ENCODE measurements at regions not wholly inside any gene's neighbourhood (a gene's known extent, or its start where the extent isn't known, plus 50 kb on each side); places are given as distances from the start of the nearest gene placed in this dataset.

- H3K4me2 ChIP-seq (ENCODE audit: low read depth, low read length, poor library complexity, severe bottlenecking): peak overlapping the region; percentile 12
- no peaks in the 10 kb centered on the region for H3K9me2 ChIP-seq (replicated peaks; ENCODE audit: insufficient read depth, low read length)
- H3K27me3 ChIP-seq (ENCODE audit: low read length): no peaks in the 10 kb centered on the region
- H3K27ac ChIP-seq (ENCODE audit: low read length): no peak overlapping the region
- H3K79me2 ChIP-seq (ENCODE audit: low read length): no peaks in the 10 kb centered on the region
- H3K9ac ChIP-seq (ENCODE audit: low read length): no peak overlapping the region
- H4K20me1 ChIP-seq (ENCODE audit: insufficient read depth, low read depth, low read length): no peaks in the 10 kb centered on the region
- no peaks in the 10 kb centered on the region; the same call in 1 of the 2 replicates for H3K9me3 ChIP-seq (ENCODE audit: low read length)
- no peaks in the 10 kb centered on the region for H3K36me3 ChIP-seq (ENCODE audit: insufficient read depth, low read length)
- no peak overlapping the region for H2AFZ ChIP-seq (ENCODE audit: low read length)
- H3K4me1 ChIP-seq (ENCODE audit: low read length): no peaks in the 10 kb centered on the region
- no peak for DNase-seq
- no peak overlapping the region; the same call in 1 of the 2 replicates for H3K4me3 ChIP-seq (ENCODE audit: low read length)
Observed at GRCh38 chr6:145372671-145373151, 362.6 kb downstream of the EPM2A start.

GRCh38 chr6:145373826-145374225, 361.5 kb downstream of the EPM2A start:
- no peaks in the 10 kb centered on the region for H3K36me3 ChIP-seq (ENCODE audit: insufficient read depth, low read length)
- no peak overlapping the region for H3K4me2 ChIP-seq (ENCODE audit: low read depth, low read length, poor library complexity, severe bottlenecking)
- no peaks in the 10 kb centered on the region for H3K79me2 ChIP-seq (ENCODE audit: low read length)
- no peaks in the 10 kb centered on the region; the same call in 1 of the 2 replicates for H3K9me3 ChIP-seq (ENCODE audit: low read length)
- H2AFZ ChIP-seq (ENCODE audit: low read length): no peak overlapping the region
- H3K27ac ChIP-seq (ENCODE audit: low read length): no peak overlapping the region
- H3K4me3 ChIP-seq (ENCODE audit: low read length): no peak overlapping the region
- no peak overlapping the region for H3K9ac ChIP-seq (ENCODE audit: low read length)
- H3K9me2 ChIP-seq (replicated peaks; ENCODE audit: insufficient read depth, low read length): no peaks in the 10 kb centered on the region
- H3K27me3 ChIP-seq (ENCODE audit: low read length): no peaks in the 10 kb centered on the region
- no peaks in the 10 kb centered on the region for H4K20me1 ChIP-seq (ENCODE audit: insufficient read depth, low read depth, low read length)
- no peaks in the 10 kb centered on the region for H3K4me1 ChIP-seq (ENCODE audit: low read length)
- no peak for DNase-seq

GRCh38 chr6:145374570-145374969, 360.8 kb downstream of the EPM2A start:
- Histone ChIP-seq H3K27ac (ENCODE audit: low read length) (no peak overlapping the region), H3K36me3 (ENCODE audit: insufficient read depth, low read length) (no peaks in the 10 kb centered on the region), H2AFZ (ENCODE audit: low read length) (no peak overlapping the region), H3K4me2 (ENCODE audit: low read depth, low read length, poor library complexity, severe bottlenecking) (no peak overlapping the region), H3K79me2 (ENCODE audit: low read length) (no peaks in the 10 kb centered on the region), H4K20me1 (ENCODE audit: insufficient read depth, low read depth, low read length) (no peaks in the 10 kb centered on the region), H3K27me3 (ENCODE audit: low read length) (no peaks in the 10 kb centered on the region), H3K4me3 (ENCODE audit: low read length) (no peak overlapping the region), H3K9me3 (ENCODE audit: low read length) (no peaks in the 10 kb centered on the region; the same call in 1 of the 2 replicates), H3K9ac (ENCODE audit: low read length) (no peak overlapping the region), H3K4me1 (ENCODE audit: low read length) (no peaks in the 10 kb centered on the region), H3K9me2 (replicated peaks; ENCODE audit: insufficient read depth, low read length) (no peaks in the 10 kb centered on the region)
- DNase-seq: no peak

DNA sequence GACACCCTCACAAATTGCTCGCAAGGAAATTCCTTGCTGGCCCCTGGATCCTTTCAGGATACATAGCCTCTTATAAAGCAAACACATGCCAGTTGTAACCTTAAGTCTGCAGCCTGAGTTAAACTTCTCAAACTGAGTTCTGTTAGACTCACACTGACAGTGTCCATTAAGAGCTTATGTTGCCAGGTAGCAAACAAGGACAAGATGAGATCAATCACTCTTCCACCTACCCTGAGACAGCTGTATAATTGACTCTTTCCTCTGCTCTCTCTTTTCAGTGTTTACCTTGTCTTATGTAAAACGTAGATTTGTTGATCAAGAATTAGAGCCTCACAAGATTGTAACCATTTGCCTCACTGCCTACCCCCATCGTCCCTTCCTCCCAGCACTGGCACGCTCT, 359.8 kb downstream of the EPM2A start:
- no peaks in the 10 kb centered on the region for H3K4me1 ChIP-seq (ENCODE audit: low read length)
- H3K27me3 ChIP-seq (ENCODE audit: low read length): no peaks in the 10 kb centered on the region
- H3K79me2 ChIP-seq (ENCODE audit: low read length): no peaks in the 10 kb centered on the region
- no peaks in the 10 kb centered on the region for H3K36me3 ChIP-seq (ENCODE audit: insufficient read depth, low read length)
- H3K4me2 ChIP-seq (ENCODE audit: low read depth, low read length, poor library complexity, severe bottlenecking): no peak overlapping the region
- no peak for DNase-seq
- no peak overlapping the region for H3K9ac ChIP-seq (ENCODE audit: low read length)
- H3K27ac ChIP-seq (ENCODE audit: low read length): no peak overlapping the region
- H2AFZ ChIP-seq (ENCODE audit: low read length): no peak overlapping the region
- no peaks in the 10 kb centered on the region; the same call in 1 of the 2 replicates for H3K9me3 ChIP-seq (ENCODE audit: low read length)
- no peaks in the 10 kb centered on the region for H3K9me2 ChIP-seq (replicated peaks; ENCODE audit: insufficient read depth, low read length)
- no peaks in the 10 kb centered on the region for H4K20me1 ChIP-seq (ENCODE audit: insufficient read depth, low read depth, low read length)
- no peak overlapping the region for H3K4me3 ChIP-seq (ENCODE audit: low read length)

DNA sequence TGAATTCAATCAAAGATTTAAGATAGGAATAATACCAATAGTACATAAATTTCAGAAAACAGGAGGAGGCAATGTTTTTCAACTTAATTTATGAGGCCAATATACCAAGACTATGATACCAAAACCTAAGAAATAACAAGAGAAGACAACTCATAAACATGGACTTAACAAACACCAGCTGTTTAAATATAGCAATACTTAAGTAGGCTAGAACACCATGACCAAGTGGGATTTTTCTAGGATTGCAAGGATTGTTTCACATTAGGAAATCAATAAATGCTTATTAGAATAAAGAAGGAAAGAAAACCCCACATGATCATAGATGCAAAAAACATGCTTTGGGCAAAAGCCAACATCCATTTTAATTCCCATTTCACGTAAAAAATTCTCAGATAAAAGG, 355.1 kb downstream of the EPM2A start:
- no peaks in the 10 kb centered on the region for H3K79me2 ChIP-seq (ENCODE audit: low read length)
- no peak for DNase-seq
- H4K20me1 ChIP-seq (ENCODE audit: insufficient read depth, low read depth, low read length): no peaks in the 10 kb centered on the region
- H3K27me3 ChIP-seq (ENCODE audit: low read length): no peaks in the 10 kb centered on the region
- H3K9me2 ChIP-seq (replicated peaks; ENCODE audit: insufficient read depth, low read length): no peaks in the 10 kb centered on the region
- H3K4me2 ChIP-seq (ENCODE audit: low read depth, low read length, poor library complexity, severe bottlenecking): no peak overlapping the region
- H3K9me3 ChIP-seq (ENCODE audit: low read length): no peaks in the 10 kb centered on the region; the same call in 1 of the 2 replicates
- H3K36me3 ChIP-seq (ENCODE audit: insufficient read depth, low read length): no peaks in the 10 kb centered on the region
- no peaks in the 10 kb centered on the region for H3K4me1 ChIP-seq (ENCODE audit: low read length)
- no peak overlapping the region for H2AFZ ChIP-seq (ENCODE audit: low read length)
- no peak overlapping the region for H3K9ac ChIP-seq (ENCODE audit: low read length)
- H3K4me3 ChIP-seq (ENCODE audit: low read length): no peak overlapping the region
- H3K27ac ChIP-seq (ENCODE audit: low read length): no peak overlapping the region

DNA sequence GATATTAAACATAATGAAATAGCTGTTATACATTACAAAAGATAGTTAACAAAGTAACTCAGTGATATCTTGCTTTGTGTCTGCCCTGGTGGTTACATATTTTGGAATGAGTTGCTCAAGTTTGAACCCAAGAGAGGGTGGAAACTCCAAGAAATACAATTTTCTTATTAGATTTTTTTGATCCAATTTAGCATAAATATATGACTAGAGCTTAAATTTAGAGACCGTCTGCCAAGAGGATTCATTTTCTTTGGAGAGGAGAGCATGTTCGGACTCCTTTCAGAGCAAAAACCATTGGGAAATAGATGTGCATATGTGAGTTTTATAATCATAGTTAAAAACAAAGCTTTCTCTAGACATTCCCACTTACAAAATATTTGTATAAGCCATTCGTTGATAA, 353.4 kb downstream of the EPM2A start:
- Histone ChIP-seq H3K36me3 (ENCODE audit: insufficient read depth, low read length) (no peaks in the 10 kb centered on the region), H3K27ac (ENCODE audit: low read length) (no peak overlapping the region), H3K4me1 (ENCODE audit: low read length) (no peaks in the 10 kb centered on the region), H3K79me2 (ENCODE audit: low read length) (no peaks in the 10 kb centered on the region), H3K4me3 (ENCODE audit: low read length) (no peak overlapping the region), H2AFZ (ENCODE audit: low read length) (no peak overlapping the region), H3K9me3 (ENCODE audit: low read length) (no peaks in the 10 kb centered on the region; the same call in 1 of the 2 replicates), H3K4me2 (ENCODE audit: low read depth, low read length, poor library complexity, severe bottlenecking) (no peak overlapping the region), H3K27me3 (ENCODE audit: low read length) (no peaks in the 10 kb centered on the region), H3K9ac (ENCODE audit: low read length) (no peak overlapping the region), H4K20me1 (ENCODE audit: insufficient read depth, low read depth, low read length) (no peaks in the 10 kb centered on the region), H3K9me2 (replicated peaks; ENCODE audit: insufficient read depth, low read length) (no peaks in the 10 kb centered on the region)
- DNase-seq: no peak

DNA sequence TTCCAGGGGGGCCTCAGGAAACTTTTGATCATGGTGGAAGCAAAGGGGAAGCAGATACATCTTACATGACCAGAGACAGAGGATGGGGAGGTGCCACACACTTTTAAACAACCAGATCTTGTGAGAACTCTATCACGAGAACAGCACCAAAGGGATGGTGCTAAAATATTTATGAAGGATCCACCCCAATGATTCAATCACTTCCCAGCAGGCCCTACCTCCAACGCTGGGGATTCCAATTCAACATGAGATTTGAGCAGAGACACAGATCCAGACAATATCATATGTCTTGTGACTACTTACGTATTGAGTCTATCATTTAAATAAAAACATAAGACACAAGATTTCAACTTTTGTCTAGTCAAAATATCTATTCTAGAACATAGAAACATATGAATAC, 351.9 kb downstream of the EPM2A start:
- Histone ChIP-seq H3K4me3 (ENCODE audit: low read length) (no peak overlapping the region), H3K27ac (ENCODE audit: low read length) (no peak overlapping the region), H2AFZ (ENCODE audit: low read length) (no peak overlapping the region), H3K9ac (ENCODE audit: low read length) (no peak overlapping the region), H3K4me2 (ENCODE audit: low read depth, low read length, poor library complexity, severe bottlenecking) (no peak overlapping the region), H3K36me3 (ENCODE audit: insufficient read depth, low read length) (no peaks in the 10 kb centered on the region), H3K4me1 (ENCODE audit: low read length) (no peaks in the 10 kb centered on the region), H4K20me1 (ENCODE audit: insufficient read depth, low read depth, low read length) (no peaks in the 10 kb centered on the region), H3K9me2 (replicated peaks; ENCODE audit: insufficient read depth, low read length) (no peaks in the 10 kb centered on the region), H3K79me2 (ENCODE audit: low read length) (no peaks in the 10 kb centered on the region), H3K9me3 (ENCODE audit: low read length) (no peaks in the 10 kb centered on the region), H3K27me3 (ENCODE audit: low read length) (no peaks in the 10 kb centered on the region)
- DNase-seq: no peak

DNA sequence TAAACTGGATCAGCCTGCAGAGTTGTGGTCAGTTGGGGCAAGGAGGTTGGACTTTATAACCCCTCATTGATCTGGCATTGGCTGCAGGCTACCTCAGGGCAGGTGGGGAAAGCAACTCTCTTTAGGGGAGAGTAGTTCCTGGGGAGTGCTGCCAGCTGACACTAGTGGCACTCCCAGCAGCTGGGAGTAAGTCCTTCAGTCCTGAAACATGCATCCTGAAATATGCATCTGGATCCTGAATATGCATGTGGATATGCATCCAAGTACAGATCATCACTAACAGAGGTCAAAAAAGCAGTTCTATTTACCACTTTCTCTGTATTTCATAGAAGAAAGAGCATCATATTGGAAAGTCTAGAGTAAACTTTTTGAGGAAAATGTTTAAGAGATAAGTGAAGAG, 350.8 kb downstream of the EPM2A start:
- H3K4me3 ChIP-seq (ENCODE audit: low read length): no peak overlapping the region
- H4K20me1 ChIP-seq (ENCODE audit: insufficient read depth, low read depth, low read length): no peaks in the 10 kb centered on the region
- no peaks in the 10 kb centered on the region for H3K79me2 ChIP-seq (ENCODE audit: low read length)
- DNase-seq: no peak
- no peak overlapping the region for H2AFZ ChIP-seq (ENCODE audit: low read length)
- no peaks in the 10 kb centered on the region for H3K27me3 ChIP-seq (ENCODE audit: low read length)
- H3K4me2 ChIP-seq (ENCODE audit: low read depth, low read length, poor library complexity, severe bottlenecking): no peak overlapping the region
- no peaks in the 10 kb centered on the region for H3K36me3 ChIP-seq (ENCODE audit: insufficient read depth, low read length)
- H3K9me3 ChIP-seq (ENCODE audit: low read length): no peaks in the 10 kb centered on the region
- H3K9me2 ChIP-seq (replicated peaks; ENCODE audit: insufficient read depth, low read length): no peaks in the 10 kb centered on the region
- H3K27ac ChIP-seq (ENCODE audit: low read length): no peak overlapping the region
- H3K4me1 ChIP-seq (ENCODE audit: low read length): no peaks in the 10 kb centered on the region
- no peak overlapping the region for H3K9ac ChIP-seq (ENCODE audit: low read length)

DNA sequence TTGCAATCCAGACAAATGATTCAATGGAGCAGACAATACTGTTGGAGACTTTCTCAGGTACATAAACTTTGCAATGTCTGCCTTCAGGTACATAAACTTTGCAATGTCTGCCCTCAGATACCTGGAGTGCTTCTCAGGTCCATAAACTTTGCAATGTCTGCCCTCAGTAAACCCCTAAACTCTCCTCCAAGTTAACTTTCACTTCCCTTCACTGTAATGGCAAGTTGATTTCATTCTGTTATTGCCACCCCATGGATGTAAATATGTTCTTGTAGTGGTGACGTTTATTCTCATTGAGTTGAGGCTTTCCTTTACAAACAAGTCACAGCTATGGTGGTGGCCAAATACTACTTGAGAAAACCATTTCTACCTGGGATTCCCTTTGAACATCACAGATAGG, 338.8 kb downstream of the EPM2A start:
- Histone ChIP-seq H3K36me3 (ENCODE audit: insufficient read depth, low read length) (no peaks in the 10 kb centered on the region), H3K4me3 (ENCODE audit: low read length) (no peak overlapping the region), H3K27me3 (ENCODE audit: low read length) (no peaks in the 10 kb centered on the region), H3K27ac (ENCODE audit: low read length) (no peak overlapping the region), H3K79me2 (ENCODE audit: low read length) (no peaks in the 10 kb centered on the region), H3K4me2 (ENCODE audit: low read depth, low read length, poor library complexity, severe bottlenecking) (no peak overlapping the region), H3K9me3 (ENCODE audit: low read length) (no peaks in the 10 kb centered on the region), H3K9ac (ENCODE audit: low read length) (no peak overlapping the region), H4K20me1 (ENCODE audit: insufficient read depth, low read depth, low read length) (no peaks in the 10 kb centered on the region), H3K9me2 (replicated peaks; ENCODE audit: insufficient read depth, low read length) (no peaks in the 10 kb centered on the region), H3K4me1 (ENCODE audit: low read length) (no peaks in the 10 kb centered on the region), H2AFZ (ENCODE audit: low read length) (no peak overlapping the region)
- DNase-seq: no peak
